Activated CD4-positive, alpha-beta T cell treated with anti-CD3 and anti-CD28 coated beads, Interleukin-2, Interleukin-6, amounts not matched to agents 100 ng/mL and 50 ng/mL, durations not matched to agents 16 hours and 8 hours (primary cell): ENCODE measurements at regions not wholly inside any gene's neighbourhood (a gene's known extent, or its start where the extent isn't known, plus 50 kb on each side); places are given as distances from the start of the nearest gene placed in this dataset.
A peak's percentile ranks its signal among the peaks of the same experiment; 100 is the strongest.

Experiments used
- DNase-seq: peaks from one replicate; pipeline ENCODE4 v3.0.0-alpha.2; 2020

- no peak for DNase-seq
Measured at GRCh38 chr4:62865261-62865660, 1544.0 kb downstream of the TECRL start.

GRCh38 chr4:62849696-62850095 lies 1559.6 kb downstream of the TECRL start:
- DNase-seq = no peak

- no peak for DNase-seq
Measured at GRCh38 chr4:62835631-62836030, 1573.6 kb downstream of the TECRL start.

- no peak for DNase-seq
Measured at GRCh38 chr4:62822306-62822705, 1586.9 kb downstream of the TECRL start.

- no peak for DNase-seq
Measured at GRCh38 chr4:62816566-62816965, 1592.7 kb downstream of the TECRL start.

GRCh38 chr4:62814510-62815047 lies 1594.7 kb downstream of the TECRL start:
- DNase-seq = no peak

GRCh38 chr4:62806816-62807215 lies 1602.4 kb downstream of the TECRL start:
- no peak for DNase-seq

GRCh38 chr4:62804075-62804474 lies 1603.9 kb downstream of the ADGRL3 start:
- no peak for DNase-seq

GRCh38 chr4:62797221-62797620 lies 1597.1 kb downstream of the ADGRL3 start:
- DNase-seq = no peak

- DNase-seq = no peak
Measured at GRCh38 chr4:62791386-62791785, 1591.3 kb downstream of the ADGRL3 start.

- no peak for DNase-seq
Measured at GRCh38 chr4:62771983-62772557, 1571.9 kb downstream of the ADGRL3 start.

- no peak for DNase-seq
Measured at GRCh38 chr4:62740296-62740695, 1540.2 kb downstream of the ADGRL3 start.

GRCh38 chr4:62717154-62717553 lies 1517.0 kb downstream of the ADGRL3 start:
- DNase-seq = no peak

- DNase-seq = no peak
Measured at GRCh38 chr4:62711575-62711974, 1511.4 kb downstream of the ADGRL3 start.

- DNase-seq = peak; percentile 10
Measured at GRCh38 chr4:62709618-62710252, 1509.6 kb downstream of the ADGRL3 start.

- no peak for DNase-seq
Measured at GRCh38 chr4:62706423-62706822, 1506.3 kb downstream of the ADGRL3 start.

- DNase-seq = no peak
Measured at GRCh38 chr4:62683799-62684566, 1483.9 kb downstream of the ADGRL3 start.

- DNase-seq = no peak
Measured at GRCh38 chr4:62676962-62677361, 1476.8 kb downstream of the ADGRL3 start.

- no peak for DNase-seq
Measured at GRCh38 chr4:62670514-62670913, 1470.4 kb downstream of the ADGRL3 start.

- DNase-seq = no peak
Measured at GRCh38 chr4:62661821-62662220, 1461.7 kb downstream of the ADGRL3 start.

GRCh38 chr4:62656006-62656405 lies 1455.9 kb downstream of the ADGRL3 start:
- DNase-seq = no peak

- peak; percentile 1 for DNase-seq
Measured at GRCh38 chr4:62644372-62644771, 1444.2 kb downstream of the ADGRL3 start.

- no peak for DNase-seq
Measured at GRCh38 chr4:62640296-62640695, 1440.2 kb downstream of the ADGRL3 start.

GRCh38 chr4:62627671-62628070 lies 1427.5 kb downstream of the ADGRL3 start:
- no peak for DNase-seq
